Transverse colon (tissue), 4 donors: ENCODE measurements at regions not wholly inside any gene's neighbourhood (a gene's known extent, or its start where the extent isn't known, plus 50 kb on each side); places are given as distances from the start of the nearest gene placed in this dataset.

Experiments used
- EP300 ChIP-seq: sonication (generic); formaldehyde crosslinking; IDR thresholded peaks from one replicate; pipeline ENCODE4 v1.6.1; 2017; ENCODE audit warnings: antibody characterized with exemption, low read depth
- POLR2A ChIP-seq: fragments of 450-650 bp; IDR thresholded peaks from one replicate; pipeline ENCODE4 v1.6.1; 2016; ENCODE audit warnings: antibody characterized with exemption, mild to moderate bottlenecking, moderate library complexity
- POLR2AphosphoS5 ChIP-seq, 3 donors: sonication (generic); formaldehyde crosslinking; IDR thresholded peaks; one replicate each; pipeline ENCODE4 v1.6.1; 2016; ENCODE audit warnings: antibody characterized with exemption in 3 of 3
- TF ChIP-seq, protein P1 (sequence below), 5 experiments: fragments of 200-600 bp in 3 of 5; fragments of 450-650 bp in 2 of 5; sonication (generic) in 3 of 5; IDR thresholded peaks; 1 replicate in 2 of 5; 2 replicates in 3 of 5; pipeline ENCODE4 v1.5.1; 2016 to 2017; ENCODE audit warnings: antibody characterized with exemption in 5 of 5, inconsistent platforms in 3 of 5, mild to moderate bottlenecking in 2 of 5, moderate library complexity in 1 of 5

DNA sequence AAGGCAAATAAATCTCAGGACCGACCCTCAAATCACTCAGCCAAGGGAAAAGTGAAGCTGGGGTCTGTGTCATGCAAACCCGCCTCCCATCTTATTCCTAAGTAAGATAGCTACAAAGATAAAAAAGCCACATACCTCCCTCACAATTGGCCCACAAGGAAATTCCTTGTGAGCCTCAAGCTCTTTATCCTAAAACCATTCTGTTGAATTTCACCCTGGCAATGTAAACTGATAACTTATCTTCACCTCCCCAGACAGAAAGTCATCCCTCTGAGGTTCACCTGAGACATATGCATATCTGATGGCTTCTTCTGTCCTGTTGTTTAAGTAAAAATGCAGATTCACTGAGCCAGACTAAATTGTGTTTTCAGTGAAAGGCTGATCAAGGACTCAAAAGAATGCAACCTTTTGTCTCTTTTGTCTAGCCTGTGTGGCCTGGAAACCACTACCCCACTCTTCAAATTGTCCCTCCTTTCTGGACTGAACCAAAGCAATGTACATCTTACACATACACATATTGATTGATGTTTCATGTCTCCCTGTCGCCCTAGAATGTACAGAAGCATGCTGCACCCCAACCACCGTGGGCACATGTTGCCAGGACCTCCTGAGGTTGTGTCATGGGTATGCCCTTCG is 91.3 kb downstream of the MFAP3L start:
- TF ChIP-seq, protein P1, sequence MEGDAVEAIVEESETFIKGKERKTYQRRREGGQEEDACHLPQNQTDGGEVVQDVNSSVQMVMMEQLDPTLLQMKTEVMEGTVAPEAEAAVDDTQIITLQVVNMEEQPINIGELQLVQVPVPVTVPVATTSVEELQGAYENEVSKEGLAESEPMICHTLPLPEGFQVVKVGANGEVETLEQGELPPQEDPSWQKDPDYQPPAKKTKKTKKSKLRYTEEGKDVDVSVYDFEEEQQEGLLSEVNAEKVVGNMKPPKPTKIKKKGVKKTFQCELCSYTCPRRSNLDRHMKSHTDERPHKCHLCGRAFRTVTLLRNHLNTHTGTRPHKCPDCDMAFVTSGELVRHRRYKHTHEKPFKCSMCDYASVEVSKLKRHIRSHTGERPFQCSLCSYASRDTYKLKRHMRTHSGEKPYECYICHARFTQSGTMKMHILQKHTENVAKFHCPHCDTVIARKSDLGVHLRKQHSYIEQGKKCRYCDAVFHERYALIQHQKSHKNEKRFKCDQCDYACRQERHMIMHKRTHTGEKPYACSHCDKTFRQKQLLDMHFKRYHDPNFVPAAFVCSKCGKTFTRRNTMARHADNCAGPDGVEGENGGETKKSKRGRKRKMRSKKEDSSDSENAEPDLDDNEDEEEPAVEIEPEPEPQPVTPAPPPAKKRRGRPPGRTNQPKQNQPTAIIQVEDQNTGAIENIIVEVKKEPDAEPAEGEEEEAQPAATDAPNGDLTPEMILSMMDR (IDR thresholded peaks at IDR 0.05), result no peak
- TF ChIP-seq EP300 (no peak), POLR2AphosphoS5 (IDR thresholded peaks at IDR 0.05) (no peak), POLR2A (no peak)
